HG03025 (cell line): ENCODE measurements at regions not wholly inside any gene's neighbourhood (a gene's known extent, or its start where the extent isn't known, plus 50 kb on each side); places are given as distances from the start of the nearest gene placed in this dataset.

Source experiments
- ATAC-seq: cut with Tn5 transposase; IDR thresholded peaks from one replicate; pipeline ENCODE4 v1.9.1; 2021; ENCODE audit warnings: mild to moderate bottlenecking, moderate library complexity; ENCODE audit not compliant: unreplicated experiment, low FRiP score

DNA sequence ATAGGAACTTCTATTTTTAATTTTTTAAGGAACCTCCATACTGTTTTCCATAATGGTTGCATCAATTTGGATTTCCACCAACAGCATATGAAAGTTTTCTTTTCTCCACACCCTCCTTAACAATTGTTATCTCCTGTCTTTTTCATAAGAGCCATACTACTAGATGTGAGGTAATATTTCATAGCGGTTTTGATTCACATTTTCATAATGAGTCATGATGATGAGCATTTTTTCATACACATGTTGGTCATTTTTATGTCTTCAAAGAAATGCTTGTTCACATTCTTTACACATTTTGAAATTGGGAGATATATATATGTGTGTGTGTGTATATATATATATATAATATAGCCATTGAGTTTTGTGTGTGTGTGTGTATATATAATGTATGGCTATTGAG lies 420.3 kb upstream of the PCDH9 start:
- ATAC-seq: no peak

DNA sequence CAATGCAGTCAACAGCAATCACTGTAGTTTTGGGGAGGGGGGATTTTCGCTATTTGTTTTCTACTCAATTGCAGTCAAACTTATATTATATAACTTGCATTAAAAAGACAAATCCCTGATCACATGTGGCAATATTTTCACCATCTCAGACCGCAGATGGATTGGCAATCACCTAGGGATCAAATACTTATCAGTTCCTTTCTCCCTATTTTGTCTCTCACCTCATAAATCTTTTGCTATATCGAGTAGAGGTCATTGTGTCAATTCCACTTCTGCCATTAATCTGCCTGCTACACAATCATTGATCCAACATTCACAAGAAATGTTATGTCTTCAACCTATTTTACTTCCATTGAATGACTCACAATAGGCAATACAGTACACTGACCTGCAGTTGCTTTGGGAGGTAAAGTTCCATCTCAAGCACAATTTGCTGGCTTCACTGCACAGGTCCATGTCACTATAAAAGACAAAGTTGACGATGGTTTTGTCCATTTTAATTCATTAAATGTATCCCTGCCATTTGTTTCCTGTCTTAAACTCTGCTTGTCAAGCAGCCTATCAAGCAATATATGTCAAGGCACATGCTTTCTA lies 415.8 kb upstream of the PCDH9 start:
- no peak for ATAC-seq

DNA sequence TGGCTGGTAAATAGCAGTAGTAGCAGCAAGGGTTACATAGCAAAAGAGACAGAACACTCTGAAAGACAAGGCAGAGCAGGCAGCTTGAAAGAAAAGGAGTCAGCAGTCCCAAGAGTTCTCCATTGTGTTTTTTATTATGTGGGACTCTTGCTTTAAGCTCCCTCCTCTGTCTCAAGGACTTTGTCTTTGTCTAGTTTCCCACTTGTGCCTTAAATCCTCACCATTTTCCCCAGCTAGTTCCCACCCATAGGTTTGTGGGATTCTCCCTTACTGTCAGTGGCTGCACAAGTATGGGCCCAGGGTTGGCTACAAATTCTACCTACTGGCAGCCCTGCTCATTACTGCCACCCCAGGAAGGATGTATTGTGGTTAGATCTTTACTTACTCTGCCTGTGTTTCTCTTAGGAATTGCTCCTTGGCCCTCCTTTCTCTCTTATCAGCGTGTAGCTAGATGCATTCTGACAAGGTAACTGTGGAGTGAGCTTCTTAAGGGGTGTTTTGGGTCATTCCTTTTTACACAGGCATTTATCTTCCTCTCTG lies 413.4 kb upstream of the PCDH9 start:
- no peak for ATAC-seq

DNA sequence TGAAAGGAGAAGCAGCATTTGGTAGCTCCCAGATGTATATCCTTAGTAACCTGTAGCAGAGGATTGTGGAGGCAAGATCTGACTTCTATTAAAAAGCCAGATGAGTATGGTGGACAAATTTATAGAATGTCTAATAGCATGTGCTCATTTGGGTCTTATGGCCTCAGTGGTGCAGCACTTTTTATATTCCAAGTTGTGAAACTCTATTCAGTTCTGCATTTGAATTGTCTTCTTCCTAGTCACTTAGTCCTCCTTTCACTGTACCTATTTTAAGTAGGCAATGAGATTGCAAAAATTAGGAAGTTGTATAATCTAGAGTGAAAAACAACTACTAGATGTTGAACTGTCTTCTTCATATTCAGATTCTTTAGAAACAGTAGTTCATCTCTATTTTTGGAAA lies 412.5 kb upstream of the PCDH9 start:
- no peak for ATAC-seq

DNA sequence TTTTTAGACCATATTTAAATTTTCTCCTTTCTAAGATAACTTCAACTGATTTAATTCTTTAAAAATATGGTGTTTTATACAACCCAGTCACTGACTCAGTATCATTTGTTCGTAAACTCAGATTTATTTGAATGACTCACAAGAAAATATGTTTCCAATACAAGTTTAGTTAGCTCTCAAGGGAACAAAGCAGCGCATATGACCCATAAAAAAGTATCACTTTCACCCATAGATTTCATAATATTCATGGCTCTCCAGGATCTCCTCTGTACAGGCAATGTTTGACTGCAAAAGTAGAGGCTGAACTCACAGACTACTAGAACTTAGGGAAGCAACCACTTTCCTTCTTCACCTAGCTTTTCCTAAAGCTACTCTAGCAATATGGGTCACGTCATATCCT lies 405.6 kb upstream of the PCDH9 start:
- ATAC-seq: no peak

DNA sequence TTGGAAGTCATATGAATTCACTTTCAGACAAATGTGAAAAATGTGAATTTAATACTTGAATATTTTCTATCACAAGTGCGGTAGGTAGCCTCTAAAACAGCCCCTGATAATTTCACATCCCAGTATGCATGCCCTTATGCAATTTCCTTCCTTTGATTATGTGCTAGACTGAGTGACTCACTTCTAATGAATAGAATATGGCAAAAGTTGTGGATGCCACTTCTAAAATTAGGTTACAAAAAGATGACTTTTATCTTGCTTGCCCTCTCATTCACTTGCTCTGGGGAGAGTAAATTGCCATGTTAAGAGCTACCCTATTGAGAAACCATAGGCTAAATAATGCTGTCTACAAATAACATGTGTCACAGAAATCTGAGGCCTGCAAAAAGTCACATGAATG lies 402.5 kb upstream of the PCDH9 start:
- no peak for ATAC-seq

DNA sequence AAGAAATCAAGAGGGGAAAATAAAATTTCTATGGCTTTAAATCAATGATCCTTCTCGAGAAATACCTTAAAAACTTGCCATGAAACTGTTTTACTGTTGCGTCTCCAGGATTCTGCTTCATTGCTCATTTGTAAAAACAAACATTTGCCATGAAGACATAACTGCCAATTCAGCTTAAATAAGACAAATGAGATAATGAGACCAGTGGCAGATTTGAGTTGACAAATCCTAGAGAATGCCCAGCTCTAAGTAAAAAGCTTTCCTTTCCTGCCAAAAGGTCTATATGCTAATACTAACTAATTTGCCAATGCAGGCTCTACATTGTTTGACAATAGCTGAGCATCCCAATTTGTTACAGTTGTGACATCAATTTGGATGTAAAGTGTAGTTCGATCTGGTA lies 400.5 kb upstream of the PCDH9 start:
- no peak for ATAC-seq

DNA sequence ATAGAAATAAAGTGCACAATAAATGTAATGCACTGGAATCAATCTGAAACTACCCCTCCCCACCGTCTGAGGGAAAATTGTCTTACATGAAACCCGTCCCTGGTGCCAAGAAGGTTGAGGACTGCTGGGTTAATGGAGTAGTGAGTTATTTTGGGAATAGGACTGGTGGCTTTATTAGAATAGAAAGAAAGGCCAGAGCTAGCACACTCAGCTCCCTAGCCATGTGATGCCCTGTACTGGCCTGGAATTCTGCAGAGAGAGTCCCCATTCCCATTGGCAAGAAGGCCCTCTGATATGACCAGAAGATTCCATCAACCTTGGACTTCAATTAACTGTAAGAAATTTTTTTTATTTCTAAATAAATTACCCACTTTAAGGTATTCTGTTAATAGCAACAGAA lies 393.5 kb upstream of the PCDH9 start:
- ATAC-seq: no peak

DNA sequence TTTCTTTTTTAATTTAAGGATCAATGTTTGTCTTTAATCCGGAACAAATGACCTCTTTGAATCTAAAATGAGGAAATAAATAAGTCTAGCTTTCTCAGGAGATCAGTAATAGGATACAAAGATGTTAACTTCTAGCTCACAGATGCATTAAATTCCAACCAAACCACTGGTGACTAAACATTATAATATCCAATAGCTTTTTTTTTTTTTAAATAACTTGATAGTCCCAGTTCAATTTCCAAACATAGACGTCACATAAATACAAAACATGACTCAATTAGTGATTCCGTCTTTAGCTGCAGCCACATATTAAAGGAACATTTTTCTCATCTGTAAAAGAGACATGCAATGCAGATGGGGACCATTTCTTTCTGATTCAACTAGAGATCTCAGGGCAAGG lies 390.5 kb upstream of the PCDH9 start:
- no peak for ATAC-seq

DNA sequence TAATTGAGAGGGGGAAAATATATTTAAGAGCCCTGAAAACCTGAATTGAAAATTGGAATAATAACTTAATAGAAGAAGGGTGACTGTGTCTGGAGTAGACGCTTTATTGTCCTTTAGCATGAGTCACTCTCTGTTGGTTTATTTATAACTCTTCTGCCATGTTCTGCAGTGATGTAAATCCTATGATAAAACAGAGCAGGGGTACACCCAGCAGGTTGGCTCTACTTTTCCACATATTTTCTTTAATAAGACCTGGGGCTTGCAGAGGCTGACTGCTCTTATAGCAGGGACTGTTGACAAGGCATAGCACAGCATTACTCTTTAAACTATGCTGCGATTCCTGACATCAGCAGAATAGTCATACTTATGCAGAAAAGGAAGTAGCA lies 389.9 kb upstream of the PCDH9 start:
- ATAC-seq: no peak

DNA sequence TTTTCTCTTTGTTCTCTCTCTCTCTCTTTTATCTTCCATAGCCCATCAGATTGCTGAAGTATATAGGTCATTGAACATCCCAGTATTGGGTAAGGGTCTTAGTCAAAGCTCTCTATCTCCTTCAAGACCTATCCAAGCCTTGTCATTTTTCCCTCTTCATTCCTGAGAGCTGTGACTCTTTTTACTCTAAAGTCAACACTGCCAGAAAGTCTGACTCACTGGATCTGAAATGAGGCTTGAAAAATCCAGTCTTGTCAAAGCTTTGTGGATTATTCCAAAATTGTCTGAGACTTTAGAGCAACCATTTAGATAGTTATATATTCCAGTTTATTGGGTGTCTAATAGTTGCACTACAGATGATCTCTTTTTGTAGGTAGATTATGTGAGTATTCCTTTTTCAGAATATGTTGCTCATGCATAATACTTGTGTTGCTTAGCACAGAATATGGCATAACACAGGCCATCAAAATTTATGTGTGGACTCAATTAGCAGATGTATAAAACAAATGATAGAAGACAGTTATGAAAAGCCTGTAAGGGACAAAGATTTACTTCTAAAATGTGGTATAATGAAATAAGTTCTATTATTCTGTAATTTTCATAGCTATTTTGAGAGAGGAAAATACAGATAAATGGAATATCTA lies 389.3 kb upstream of the PCDH9 start:
- ATAC-seq: no peak

DNA sequence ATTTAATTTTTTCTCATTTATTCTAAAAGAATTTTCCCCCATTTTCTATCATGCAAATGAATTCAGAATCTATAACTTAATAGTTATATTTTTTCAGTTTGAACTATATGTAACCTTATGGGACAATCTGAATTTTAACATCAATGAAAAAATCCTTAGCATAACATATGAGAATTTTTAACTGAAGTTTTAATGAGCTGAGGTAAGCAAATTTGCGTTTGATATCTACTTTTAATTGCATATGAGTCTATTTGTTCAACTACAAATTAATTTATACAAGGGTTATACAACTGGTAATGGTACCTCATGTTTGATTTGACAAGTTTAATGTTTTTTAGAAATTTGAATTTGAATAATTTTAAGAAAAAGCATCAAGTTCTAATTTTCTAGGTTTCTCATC lies 384.4 kb upstream of the PCDH9 start:
- ATAC-seq: no peak

DNA sequence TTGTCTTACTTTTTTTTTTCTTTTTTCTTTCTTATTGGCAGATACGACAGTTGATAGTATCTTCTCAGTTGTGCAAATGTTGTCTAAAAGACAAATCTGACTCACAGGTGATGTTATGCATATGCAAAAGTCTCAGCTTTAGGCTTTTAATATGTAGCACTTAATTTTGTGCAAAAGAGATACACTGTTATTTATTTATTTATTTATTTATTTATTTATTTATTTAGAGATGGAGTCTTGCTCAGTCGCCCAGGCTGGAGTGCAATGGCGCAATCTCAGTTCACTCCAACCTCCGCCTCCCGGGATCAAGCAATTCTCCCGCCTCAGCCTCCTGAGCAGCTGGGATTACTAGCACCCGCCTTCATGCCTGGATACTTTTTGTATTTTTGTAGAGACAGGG lies 383.9 kb upstream of the PCDH9 start:
- no peak for ATAC-seq

DNA sequence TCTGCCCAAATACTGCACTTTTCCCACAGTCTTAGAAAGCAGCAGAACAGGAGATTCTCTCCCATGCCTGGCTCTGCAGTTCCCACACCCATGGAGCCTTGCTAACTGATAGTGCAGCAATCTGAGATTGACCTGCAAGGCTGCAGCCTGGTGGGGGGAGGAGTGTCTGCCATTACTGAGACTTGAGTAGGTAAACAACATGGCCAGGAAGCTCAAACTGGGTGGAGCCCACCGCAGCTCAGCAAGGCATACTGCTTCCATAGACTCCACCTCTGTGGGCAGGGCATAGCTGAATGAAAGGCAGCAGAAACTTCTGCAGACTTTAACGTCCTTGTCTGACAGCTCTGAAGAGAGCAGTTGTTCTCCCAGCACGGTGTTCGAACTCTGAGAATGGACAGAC lies 358.5 kb upstream of the PCDH9 start:
- ATAC-seq: no peak

DNA sequence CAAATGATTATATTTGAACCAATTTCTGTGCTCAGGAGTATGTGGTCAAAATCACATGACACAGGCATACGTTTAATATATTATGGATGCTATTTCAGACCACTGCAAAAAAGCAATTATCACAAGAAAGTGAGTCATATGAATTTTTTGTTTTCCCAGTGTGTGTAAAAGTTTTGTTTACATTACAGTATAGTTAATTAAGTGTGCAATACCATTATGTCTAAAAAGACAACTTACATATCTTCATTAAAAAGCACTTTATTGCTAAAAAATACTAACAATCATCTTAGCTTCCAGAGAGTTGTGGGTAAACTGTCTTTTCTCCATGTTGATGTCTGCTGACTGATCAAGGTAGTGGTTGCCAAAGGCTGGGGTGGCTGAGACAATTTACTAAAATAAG lies 347.2 kb upstream of the PCDH9 start:
- no peak for ATAC-seq

DNA sequence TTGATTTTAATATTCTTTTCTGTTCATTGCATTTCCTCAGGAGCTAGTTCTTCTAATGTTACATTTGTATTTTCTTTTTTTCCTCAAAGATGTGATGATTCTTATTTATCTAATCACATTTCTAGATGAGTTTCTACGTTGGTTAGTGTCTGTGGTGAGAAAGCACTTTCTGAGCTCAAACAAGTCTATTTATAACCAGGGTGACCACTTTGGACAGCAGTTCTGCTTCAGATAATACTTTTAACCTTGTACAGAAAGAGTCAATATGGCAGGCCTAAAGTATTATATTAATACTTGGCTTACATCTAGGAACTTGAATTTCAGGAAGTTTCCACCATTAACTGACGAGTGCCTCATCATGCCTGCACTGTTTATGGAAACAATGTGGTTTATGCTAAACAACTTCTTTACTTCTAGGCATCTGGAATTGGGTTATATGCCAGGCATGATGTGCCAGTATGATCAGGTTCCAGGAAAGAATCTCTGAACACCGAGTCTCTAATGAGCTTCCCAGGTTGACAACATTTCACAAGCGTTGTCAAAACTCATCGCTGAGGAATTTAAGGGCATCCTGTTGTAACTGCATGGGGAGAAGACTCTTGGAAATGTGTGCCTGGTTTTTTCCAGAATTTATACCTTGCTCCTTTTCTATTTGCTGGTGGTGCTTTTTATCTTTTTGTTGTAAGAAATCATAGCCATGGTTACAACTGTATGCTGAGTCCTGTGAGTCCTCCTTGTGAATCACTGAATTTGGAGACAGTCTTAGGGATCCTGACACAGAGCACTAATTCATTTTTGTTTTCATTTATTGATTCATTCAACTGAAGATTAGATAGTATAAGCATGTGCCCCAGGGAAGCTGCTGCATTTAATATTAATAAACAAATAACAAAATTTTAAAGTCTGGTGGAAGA lies 344.4 kb upstream of the PCDH9 start:
- no peak for ATAC-seq

DNA sequence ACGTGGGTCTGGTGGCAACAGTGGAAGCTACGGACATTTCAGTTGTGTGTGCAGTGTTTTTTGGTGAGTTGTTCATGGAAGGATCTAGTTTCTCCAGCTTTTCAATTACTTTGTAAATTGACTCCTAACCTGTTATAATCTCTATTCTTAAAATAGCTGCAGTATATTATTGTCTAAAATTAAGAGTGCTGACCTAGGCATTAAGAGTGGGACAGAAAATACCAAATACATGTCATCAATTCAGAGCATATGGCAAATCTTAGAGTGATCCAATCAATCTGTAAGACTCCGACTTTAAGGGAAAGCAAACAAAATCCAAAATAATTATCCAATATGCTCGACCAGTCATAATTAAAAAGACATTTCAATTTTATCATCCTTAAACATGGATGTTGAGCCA lies 338.1 kb upstream of the PCDH9 start:
- no peak for ATAC-seq

DNA sequence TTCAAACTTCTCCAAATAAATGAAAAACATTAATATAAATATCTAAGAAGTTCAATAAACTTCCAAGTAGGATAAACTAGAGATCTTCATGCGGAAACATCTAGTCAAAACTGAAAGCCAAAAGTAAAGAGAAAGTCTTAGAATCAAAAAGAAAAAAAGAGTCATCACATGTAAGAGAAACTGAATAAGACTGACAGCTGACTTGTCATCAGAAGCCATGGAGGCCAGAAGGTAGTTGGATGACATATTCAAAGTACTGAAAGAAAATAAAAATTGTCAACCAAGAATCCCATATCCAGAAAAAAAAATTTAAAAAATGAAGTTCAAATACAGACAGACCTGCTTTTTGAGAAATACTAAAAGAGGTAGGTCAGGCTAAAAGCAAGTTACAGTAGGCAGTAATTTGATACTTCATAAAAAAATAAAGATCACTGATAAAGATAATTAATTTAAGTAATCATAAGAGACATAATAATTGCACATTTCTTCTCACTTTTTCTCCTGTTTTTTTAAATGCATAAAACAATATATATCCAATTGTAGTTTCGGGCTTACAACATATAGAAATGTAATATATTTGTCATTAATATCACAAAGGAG lies 327.6 kb upstream of the PCDH9 start:
- no peak for ATAC-seq

DNA sequence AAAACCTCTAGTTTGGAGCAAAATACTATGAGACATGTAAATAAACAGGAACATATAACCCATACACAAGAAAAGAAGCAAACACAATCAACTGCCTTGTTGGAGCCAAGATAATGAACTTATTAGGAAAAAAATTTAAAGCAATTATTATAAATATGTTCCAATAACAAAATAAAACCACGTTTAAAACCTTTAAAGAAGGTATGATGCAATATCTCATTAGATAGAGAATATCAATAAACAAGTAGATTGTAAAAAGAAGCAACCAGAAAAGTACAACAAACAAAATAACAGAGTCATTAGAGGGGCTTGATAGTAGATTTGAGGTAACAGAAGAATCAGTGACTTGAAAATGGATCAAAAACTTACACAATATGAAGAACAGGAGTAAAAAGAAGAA lies 327.0 kb upstream of the PCDH9 start:
- ATAC-seq: no peak

DNA sequence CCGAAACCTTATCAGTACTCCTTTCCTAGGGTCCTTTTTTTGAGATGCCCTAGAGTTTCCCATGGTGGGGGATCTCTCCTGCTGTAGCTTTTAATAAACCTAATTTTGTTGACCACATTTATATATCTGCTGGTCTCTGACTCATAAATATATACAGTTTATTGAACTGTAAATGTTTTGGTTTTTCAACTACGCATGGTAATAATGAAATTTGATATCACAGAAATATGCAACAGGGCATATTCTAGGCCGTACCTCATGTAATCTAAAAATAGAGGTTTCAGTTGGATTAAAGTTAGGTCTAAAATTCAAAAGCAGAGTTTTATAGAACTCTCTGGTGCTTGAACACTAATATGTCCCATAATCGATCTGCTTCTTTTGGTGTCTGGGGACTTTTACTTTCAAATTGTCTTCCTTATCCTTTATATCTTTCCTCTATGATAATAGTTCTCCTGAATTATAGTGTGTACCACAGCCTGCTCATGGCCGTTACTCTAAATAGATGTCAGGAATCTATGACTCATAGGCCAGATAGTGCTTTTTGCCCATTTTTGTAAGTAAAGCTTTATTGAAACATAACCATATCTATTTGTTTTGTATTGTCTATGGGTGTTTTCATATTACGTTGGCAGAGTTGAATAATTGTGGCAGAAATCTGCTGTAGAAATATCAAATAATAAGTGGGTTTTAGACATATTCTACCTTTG lies 324.8 kb upstream of the PCDH9 start:
- no peak for ATAC-seq

DNA sequence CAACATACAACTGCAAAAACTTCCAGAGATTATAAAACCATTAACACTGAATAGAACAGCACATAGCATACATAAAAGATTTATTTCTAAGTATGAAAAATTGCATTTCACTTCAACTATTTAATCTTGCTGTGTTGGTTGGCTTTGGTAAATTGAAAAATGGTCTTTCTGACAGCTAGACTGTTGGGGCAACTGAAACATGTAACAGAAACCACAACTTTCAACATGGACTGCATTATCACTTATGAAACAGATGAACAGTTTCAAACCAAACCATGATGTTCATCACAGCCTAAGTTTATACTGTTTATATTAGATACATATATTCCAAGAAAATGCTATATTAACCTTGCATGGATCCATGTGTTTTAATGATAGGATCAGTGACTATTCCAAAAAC lies 324.1 kb upstream of the PCDH9 start:
- ATAC-seq: no peak
